ENCODE measurements at regions not wholly inside any gene's neighbourhood (a gene's known extent, or its start where the extent isn't known, plus 50 kb on each side); places are given as distances from the start of the nearest gene placed in this dataset.
"Not testable (repeated sequence)": the region's sequence is repeated elsewhere in the genome, so short reads cannot be mapped to it uniquely, and the experiment has no call there.

DNA sequence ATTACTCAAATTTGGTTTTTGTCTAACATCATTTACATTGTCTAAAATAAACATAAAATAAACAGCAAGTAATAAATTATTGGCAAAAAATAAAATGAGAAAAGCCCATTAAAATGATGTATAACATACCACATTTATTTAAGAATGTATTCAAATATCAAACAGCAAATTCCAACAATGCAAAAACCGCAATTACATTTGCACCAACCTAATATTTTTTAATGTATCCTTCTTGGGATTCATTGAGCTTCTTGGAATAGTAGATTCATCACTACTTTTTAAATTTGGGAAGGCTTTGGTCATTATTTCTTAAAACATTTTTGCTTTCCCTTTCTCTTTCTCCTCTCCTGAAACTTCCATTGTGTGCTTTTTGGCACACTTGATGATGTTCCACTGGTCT is 400.2 kb downstream of the MAGEE1 start:
- peaks cover 0 to 3% of the 10 kb centered on the region in 2 donors for H3K27me3 ChIP-seq
- H3K27ac ChIP-seq, result no peak overlapping the region
- H3K4me1 ChIP-seq, result no peaks in the 10 kb centered on the region
- no peaks in the 10 kb centered on the region for H3K9me3 ChIP-seq
- no peaks in the 10 kb centered on the region for H3K36me3 ChIP-seq
- H3K4me3 ChIP-seq, result no peak overlapping the region
- intact Hi-C loops (cut with DNase I; ENCODE audit: low total_unique reads), result no loop called here
- TF ChIP-seq POLR2A (IDR thresholded peaks at IDR 0.05) (no peak), POLR2AphosphoS5 (IDR thresholded peaks at IDR 0.05) (no peak)
- TF ChIP-seq, protein P1, sequence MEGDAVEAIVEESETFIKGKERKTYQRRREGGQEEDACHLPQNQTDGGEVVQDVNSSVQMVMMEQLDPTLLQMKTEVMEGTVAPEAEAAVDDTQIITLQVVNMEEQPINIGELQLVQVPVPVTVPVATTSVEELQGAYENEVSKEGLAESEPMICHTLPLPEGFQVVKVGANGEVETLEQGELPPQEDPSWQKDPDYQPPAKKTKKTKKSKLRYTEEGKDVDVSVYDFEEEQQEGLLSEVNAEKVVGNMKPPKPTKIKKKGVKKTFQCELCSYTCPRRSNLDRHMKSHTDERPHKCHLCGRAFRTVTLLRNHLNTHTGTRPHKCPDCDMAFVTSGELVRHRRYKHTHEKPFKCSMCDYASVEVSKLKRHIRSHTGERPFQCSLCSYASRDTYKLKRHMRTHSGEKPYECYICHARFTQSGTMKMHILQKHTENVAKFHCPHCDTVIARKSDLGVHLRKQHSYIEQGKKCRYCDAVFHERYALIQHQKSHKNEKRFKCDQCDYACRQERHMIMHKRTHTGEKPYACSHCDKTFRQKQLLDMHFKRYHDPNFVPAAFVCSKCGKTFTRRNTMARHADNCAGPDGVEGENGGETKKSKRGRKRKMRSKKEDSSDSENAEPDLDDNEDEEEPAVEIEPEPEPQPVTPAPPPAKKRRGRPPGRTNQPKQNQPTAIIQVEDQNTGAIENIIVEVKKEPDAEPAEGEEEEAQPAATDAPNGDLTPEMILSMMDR (IDR thresholded peaks at IDR 0.05), result no peak
- DNase-seq (ENCODE audit: low spot score in 2 of 2), result no peak

DNA sequence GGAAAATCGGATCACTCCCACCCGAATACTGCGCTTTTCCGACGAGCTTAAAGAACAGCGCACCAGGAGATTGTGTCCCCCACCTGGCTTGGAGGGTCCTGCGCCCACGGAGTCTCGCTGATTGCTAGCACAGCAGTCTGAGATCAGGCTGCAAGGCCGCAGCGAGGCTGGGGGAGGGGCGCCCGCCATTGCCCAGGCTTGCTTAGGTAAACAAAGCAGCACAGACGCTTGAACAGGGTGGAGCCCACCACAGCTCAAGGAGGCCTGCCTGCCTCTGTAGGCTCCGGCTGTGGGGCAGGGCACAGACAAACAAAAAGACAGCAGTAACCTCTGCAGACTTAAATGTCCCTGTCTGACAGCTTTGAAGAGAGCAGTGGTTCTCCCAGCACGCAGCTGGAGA is 413.4 kb downstream of the MAGEE1 start:
- H3K27ac ChIP-seq, result not testable (repeated sequence)

DNA sequence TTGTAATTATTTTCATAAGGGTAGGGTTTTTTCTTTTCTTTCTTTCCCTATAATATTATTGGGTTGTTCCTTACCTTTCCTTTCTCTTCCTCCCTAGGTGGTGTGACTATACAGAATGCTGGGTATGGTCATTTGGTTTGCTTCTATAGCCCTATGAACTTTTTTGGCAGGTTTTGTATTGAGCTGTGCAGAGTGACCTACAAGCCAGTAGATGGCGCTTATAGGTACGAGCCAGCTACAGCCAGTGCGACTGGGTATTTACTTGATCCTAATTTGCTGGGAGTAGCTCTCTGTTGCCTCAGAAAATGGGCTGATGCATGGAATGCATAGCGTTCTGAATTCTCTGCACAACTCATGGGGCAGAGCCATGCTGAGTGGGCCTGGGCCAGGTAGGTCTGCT is 423.3 kb downstream of the MAGEE1 start:
- peaks cover 0 to 4% of the 10 kb centered on the region in 2 donors for H3K27me3 ChIP-seq
- no peak overlapping the region for H3K27ac ChIP-seq
- TF ChIP-seq, protein P1 (IDR thresholded peaks at IDR 0.05), result no peak
- TF ChIP-seq POLR2A (IDR thresholded peaks at IDR 0.05), result no peak
- no peak for TF ChIP-seq POLR2AphosphoS5 (IDR thresholded peaks at IDR 0.05)
- H3K4me3 ChIP-seq, result no peak overlapping the region
- H3K9me3 ChIP-seq, result peaks cover 17 to 48% of the 10 kb centered on the region in 2 donors
- DNase-seq (ENCODE audit: low spot score in 2 of 2), result no peak
- no peaks in the 10 kb centered on the region for H3K4me1 ChIP-seq
- H3K36me3 ChIP-seq, result no peaks in the 10 kb centered on the region
- intact Hi-C loops (cut with DNase I; ENCODE audit: low total_unique reads), result no loop called here

More for the DNA sequence above, 413.4 kb downstream of the MAGEE1 start:
- H3K27me3 ChIP-seq; DNase-seq (ENCODE audit: low spot score in 2 of 2); H3K4me1 ChIP-seq; intact Hi-C loops (cut with DNase I; ENCODE audit: low total_unique reads); H3K4me3 ChIP-seq; H3K36me3 ChIP-seq; H3K9me3 ChIP-seq: not testable (repeated sequence)

DNA sequence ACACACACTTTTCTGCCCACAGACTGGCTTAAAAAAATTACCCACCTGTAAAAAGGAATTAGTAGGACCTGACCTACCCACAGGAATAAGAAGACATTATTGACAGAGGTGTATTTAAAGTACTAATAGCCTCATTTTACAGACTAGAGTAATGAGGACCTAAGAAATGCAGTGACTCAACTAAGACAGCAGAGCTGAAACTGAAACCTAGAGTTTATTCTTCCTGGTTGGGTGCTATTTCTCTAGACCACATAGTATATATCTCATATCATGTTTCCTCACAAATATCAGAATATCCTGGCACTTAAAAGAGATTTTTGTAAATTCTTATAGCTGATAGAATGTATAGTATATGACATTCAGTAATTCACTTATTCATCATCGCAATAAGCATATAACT is 435.0 kb downstream of the MAGEE1 start:
- TF ChIP-seq POLR2AphosphoS5 (IDR thresholded peaks at IDR 0.05) (no peak), POLR2A (IDR thresholded peaks at IDR 0.05) (no peak)
- TF ChIP-seq, protein P1 (IDR thresholded peaks at IDR 0.05), result no peak
- H3K4me1 ChIP-seq, result no peaks in the 10 kb centered on the region
- H3K27ac ChIP-seq, result no peak overlapping the region
- H3K36me3 ChIP-seq, result no peaks in the 10 kb centered on the region
- H3K9me3 ChIP-seq, result no peaks in the 10 kb centered on the region
- intact Hi-C loops (cut with DNase I; ENCODE audit: low total_unique reads), result no loop called here
- DNase-seq (ENCODE audit: low spot score in 2 of 2), result no peak
- H3K4me3 ChIP-seq, result no peak overlapping the region
- peaks cover 0 to 13% of the 10 kb centered on the region in 2 donors for H3K27me3 ChIP-seq

DNA sequence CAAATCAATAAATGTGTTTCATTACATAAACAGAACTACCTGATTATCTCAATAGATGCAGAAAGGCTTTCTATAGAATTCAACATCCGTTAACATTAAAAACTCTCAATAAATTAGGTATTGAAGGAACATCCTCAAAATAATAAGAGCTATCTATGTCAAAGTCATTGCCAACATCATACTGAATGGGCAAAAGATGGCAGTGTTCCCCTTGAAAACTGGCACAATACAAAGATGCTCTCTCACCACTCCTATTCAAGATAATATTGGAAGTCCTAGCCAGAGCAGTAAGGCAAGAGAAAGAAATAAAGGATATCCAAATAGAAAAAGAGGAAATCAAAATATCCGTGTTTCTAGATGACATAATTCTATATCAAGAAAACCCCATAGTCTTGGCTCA is 466.4 kb downstream of the MAGEE1 start:
- Histone ChIP-seq H3K4me1 (no peaks in the 10 kb centered on the region), H3K27me3 (no peaks in the 10 kb centered on the region), H3K9me3 (peaks cover 0 to 36% of the 10 kb centered on the region in 2 donors), H3K36me3 (no peaks in the 10 kb centered on the region), H3K4me3 (no peak overlapping the region), H3K27ac (no peak overlapping the region)
- TF ChIP-seq, protein P1 (IDR thresholded peaks at IDR 0.05), result no peak
- DNase-seq (ENCODE audit: low spot score in 2 of 2), result no peak
- intact Hi-C loops (cut with DNase I; ENCODE audit: low total_unique reads), result no loop called here

DNA sequence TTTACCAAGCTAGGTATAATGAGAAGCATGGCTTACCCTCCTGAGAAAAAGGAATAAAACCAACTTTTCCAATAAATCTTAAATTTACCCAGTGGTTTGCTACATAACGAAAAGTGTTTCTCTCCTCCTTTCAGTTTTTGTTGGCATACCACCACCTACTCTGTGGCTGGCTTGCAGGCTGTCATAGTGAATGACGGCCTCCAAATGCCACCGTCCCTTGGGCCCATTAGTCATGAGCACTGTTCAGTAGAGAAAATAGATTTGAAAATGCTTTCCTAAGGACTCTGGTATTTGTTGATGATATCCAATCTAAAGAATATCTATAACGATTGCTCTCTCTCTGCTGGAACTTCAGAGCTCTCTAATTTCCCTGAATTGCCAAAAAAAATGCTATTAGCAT is 488.3 kb downstream of the MAGEE1 start:
- H3K27me3 ChIP-seq, result peaks cover 0 to 5% of the 10 kb centered on the region in 2 donors
- no peak overlapping the region for H3K4me3 ChIP-seq
- TF ChIP-seq, protein P1 (IDR thresholded peaks at IDR 0.05), result no peak
- H3K27ac ChIP-seq, result no peak overlapping the region
- H3K4me1 ChIP-seq, result no peaks in the 10 kb centered on the region
- H3K9me3 ChIP-seq, result peaks cover 0 to 14% of the 10 kb centered on the region in 2 donors
- DNase-seq (ENCODE audit: low spot score in 2 of 2), result no peak
- no peaks in the 10 kb centered on the region for H3K36me3 ChIP-seq
- intact Hi-C loops (cut with DNase I; ENCODE audit: low total_unique reads), result no loop called here

Measured in breast epithelium (tissue), 4 donors.